ENCODE measurements at regions not wholly inside any gene's neighbourhood (a gene's known extent, or its start where the extent isn't known, plus 50 kb on each side); places are given as distances from the start of the nearest gene placed in this dataset.
"Not testable (repeated sequence)": the region's sequence is repeated elsewhere in the genome, so short reads cannot be mapped to it uniquely, and the experiment has no call there.

DNA sequence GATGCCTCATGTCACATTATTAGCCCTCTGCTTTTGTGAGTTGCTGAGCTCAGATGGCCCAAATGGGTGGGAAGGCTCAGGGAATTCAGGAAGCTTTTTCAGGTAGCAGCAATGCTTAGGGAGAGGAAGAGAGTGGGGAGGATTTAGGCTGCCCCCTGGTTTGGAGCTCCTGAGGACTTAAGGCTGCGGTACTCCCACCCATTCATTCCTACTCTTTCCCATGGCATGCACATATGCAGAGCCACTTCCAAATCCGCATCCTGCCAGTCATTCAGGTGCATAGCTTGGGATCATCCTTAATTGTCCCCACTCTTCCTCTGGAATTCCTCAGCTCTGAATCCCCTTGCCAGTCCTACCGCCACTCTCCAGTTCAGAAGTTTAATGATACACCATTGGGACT lies 343.1 kb upstream of the FRG2C start:
- ChIA-PET POLR2A (no interaction called here), CTCF (no interaction called here)
- intact Hi-C loops (cut with micrococcal nuclease), result no loop called here

DNA sequence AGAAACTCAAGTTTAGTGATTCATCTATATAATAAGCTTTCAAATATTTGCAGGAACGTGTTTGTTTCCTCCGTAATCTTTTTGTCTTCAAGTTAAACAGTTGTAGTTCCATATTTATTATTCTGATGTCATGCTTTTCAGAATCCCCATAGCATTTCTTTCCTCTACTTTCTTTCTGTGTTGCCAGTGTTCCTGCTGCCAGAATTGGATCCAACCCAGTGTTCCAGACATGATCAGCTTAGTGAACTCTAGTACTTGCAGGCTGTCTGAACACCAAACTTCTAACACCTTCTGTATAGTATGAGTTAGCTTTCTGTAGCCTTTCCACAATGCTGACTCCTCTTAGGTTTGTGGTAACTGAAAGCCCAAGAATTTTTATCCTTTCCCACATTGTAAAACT lies 340.2 kb upstream of the FRG2C start:
- H3K27me3 ChIP-seq (ENCODE audit: insufficient read depth, low read length), result peaks cover 17% of the 10 kb centered on the region; the same call in 1 of the 2 replicates
- POLR2A ChIA-PET; H3K27ac ChIP-seq (ENCODE audit: low read depth, low read length); H2AFZ ChIP-seq (ENCODE audit: low read depth, low read length, poor library complexity, severe bottlenecking); ATAC-seq; intact Hi-C loops (cut with micrococcal nuclease); H3K4me1 ChIP-seq (ENCODE audit: control insufficient read depth in 1 of 2, insufficient read depth in 2 of 2, low read length in 2 of 2); H3K9me2 ChIP-seq (ENCODE audit: insufficient read depth); BruUV-seq (replicated peaks); H3K79me2 ChIP-seq (ENCODE audit: insufficient read depth, low read length); H3K36me3 ChIP-seq (ENCODE audit: control insufficient read depth in 1 of 2, insufficient read depth in 2 of 2, low read length in 2 of 2); H3K9me3 ChIP-seq (ENCODE audit: control insufficient read depth in 1 of 2, insufficient read depth in 1 of 2, low read depth in 1 of 2, low read length in 2 of 2); CTCF ChIA-PET; H4K20me1 ChIP-seq (ENCODE audit: insufficient read depth); H3K9ac ChIP-seq (ENCODE audit: low read length); H3K4me3 ChIP-seq (replicated peaks in 1 of 2; ENCODE audit: low read depth in 1 of 2, low read length in 2 of 2); DNase-seq (ENCODE audit: low read depth, low spot score); RAD21 ChIA-PET (ENCODE audit: low non-redundant PET in 1 of 2, low total read pairs in 2 of 2, uncharacterized antibody in 2 of 2, unreplicated experiment in 2 of 2); H3K4me2 ChIP-seq (ENCODE audit: low read length): not testable (repeated sequence)

More for the DNA sequence above, 343.1 kb upstream of the FRG2C start:
- no peak overlapping the region for H3K9ac ChIP-seq (ENCODE audit: low read length)
- no TSS peak for BruUV-seq (replicated peaks)
- H2AFZ ChIP-seq (ENCODE audit: low read depth, low read length, poor library complexity, severe bottlenecking), result no peak overlapping the region
- no peaks in the 10 kb centered on the region for H3K4me1 ChIP-seq (ENCODE audit: control insufficient read depth in 1 of 2, insufficient read depth in 2 of 2, low read length in 2 of 2)
- TF ChIP-seq CBX3 (IDR thresholded peaks at IDR 0.05; ENCODE audit: low read depth), result no peak
- no peak for TF ChIP-seq SRF (IDR thresholded peaks at IDR 0.05; ENCODE audit: low read depth)
- TF ChIP-seq POLR2A (IDR thresholded peaks at IDR 0.05; ENCODE audit: borderline replicate concordance, extremely low read depth, insufficient read depth, insufficient read length), result no peak
- TF ChIP-seq, protein P1, sequence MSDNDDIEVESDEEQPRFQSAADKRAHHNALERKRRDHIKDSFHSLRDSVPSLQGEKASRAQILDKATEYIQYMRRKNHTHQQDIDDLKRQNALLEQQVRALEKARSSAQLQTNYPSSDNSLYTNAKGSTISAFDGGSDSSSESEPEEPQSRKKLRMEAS (IDR thresholded peaks at IDR 0.05), result no peak
- TF ChIP-seq RAD21 (IDR thresholded peaks at IDR 0.05; ENCODE audit: low read depth), result no peak
- TF ChIP-seq TCF7L2 (IDR thresholded peaks at IDR 0.05; ENCODE audit: borderline replicate concordance, extremely low read depth, insufficient read depth, insufficient read length), result no peak
- TF ChIP-seq JUND (IDR thresholded peaks at IDR 0.05), result no peak
- no peak for TF ChIP-seq ZFX (IDR thresholded peaks at IDR 0.05)
- no peak for TF ChIP-seq EGR1 (IDR thresholded peaks at IDR 0.05; ENCODE audit: low read depth)
- no peak for TF ChIP-seq CEBPB (IDR thresholded peaks at IDR 0.05; ENCODE audit: low read depth)
- no peak for TF ChIP-seq SIN3A (IDR thresholded peaks at IDR 0.05; ENCODE audit: low read depth)
- TF ChIP-seq, protein P2, sequence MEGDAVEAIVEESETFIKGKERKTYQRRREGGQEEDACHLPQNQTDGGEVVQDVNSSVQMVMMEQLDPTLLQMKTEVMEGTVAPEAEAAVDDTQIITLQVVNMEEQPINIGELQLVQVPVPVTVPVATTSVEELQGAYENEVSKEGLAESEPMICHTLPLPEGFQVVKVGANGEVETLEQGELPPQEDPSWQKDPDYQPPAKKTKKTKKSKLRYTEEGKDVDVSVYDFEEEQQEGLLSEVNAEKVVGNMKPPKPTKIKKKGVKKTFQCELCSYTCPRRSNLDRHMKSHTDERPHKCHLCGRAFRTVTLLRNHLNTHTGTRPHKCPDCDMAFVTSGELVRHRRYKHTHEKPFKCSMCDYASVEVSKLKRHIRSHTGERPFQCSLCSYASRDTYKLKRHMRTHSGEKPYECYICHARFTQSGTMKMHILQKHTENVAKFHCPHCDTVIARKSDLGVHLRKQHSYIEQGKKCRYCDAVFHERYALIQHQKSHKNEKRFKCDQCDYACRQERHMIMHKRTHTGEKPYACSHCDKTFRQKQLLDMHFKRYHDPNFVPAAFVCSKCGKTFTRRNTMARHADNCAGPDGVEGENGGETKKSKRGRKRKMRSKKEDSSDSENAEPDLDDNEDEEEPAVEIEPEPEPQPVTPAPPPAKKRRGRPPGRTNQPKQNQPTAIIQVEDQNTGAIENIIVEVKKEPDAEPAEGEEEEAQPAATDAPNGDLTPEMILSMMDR (IDR thresholded peaks at IDR 0.05 in 2 of 3, conservative IDR thresholded peaks at IDR 0.05 in 1 of 3; ENCODE audit: borderline replicate concordance in 1 of 3, insufficient read depth in 1 of 3, low read depth in 2 of 3, low read length in 2 of 3), result no peak
- no peak for TF ChIP-seq ZNF274 (IDR thresholded peaks at IDR 0.05; ENCODE audit: low read depth, low read length)
- TF ChIP-seq ELF1 (IDR thresholded peaks at IDR 0.05; ENCODE audit: borderline replicate concordance, low read depth), result no peak
- TF ChIP-seq POLR2AphosphoS5 (IDR thresholded peaks at IDR 0.05; ENCODE audit: low read depth, low read length), result no peak
- TF ChIP-seq, protein P3, sequence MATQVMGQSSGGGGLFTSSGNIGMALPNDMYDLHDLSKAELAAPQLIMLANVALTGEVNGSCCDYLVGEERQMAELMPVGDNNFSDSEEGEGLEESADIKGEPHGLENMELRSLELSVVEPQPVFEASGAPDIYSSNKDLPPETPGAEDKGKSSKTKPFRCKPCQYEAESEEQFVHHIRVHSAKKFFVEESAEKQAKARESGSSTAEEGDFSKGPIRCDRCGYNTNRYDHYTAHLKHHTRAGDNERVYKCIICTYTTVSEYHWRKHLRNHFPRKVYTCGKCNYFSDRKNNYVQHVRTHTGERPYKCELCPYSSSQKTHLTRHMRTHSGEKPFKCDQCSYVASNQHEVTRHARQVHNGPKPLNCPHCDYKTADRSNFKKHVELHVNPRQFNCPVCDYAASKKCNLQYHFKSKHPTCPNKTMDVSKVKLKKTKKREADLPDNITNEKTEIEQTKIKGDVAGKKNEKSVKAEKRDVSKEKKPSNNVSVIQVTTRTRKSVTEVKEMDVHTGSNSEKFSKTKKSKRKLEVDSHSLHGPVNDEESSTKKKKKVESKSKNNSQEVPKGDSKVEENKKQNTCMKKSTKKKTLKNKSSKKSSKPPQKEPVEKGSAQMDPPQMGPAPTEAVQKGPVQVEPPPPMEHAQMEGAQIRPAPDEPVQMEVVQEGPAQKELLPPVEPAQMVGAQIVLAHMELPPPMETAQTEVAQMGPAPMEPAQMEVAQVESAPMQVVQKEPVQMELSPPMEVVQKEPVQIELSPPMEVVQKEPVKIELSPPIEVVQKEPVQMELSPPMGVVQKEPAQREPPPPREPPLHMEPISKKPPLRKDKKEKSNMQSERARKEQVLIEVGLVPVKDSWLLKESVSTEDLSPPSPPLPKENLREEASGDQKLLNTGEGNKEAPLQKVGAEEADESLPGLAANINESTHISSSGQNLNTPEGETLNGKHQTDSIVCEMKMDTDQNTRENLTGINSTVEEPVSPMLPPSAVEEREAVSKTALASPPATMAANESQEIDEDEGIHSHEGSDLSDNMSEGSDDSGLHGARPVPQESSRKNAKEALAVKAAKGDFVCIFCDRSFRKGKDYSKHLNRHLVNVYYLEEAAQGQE (IDR thresholded peaks at IDR 0.05; ENCODE audit: low read depth), result no peak
- H3K4me3 ChIP-seq (replicated peaks in 1 of 2; ENCODE audit: low read depth in 1 of 2, low read length in 2 of 2), result no peak overlapping the region
- no peak for DNase-seq (ENCODE audit: low read depth, low spot score)
- peaks cover 24% of the 10 kb centered on the region for H3K27me3 ChIP-seq (ENCODE audit: insufficient read depth, low read length)
- H3K4me2 ChIP-seq (ENCODE audit: low read length), result no peak overlapping the region
- H3K36me3 ChIP-seq (ENCODE audit: control insufficient read depth in 1 of 2, insufficient read depth in 2 of 2, low read length in 2 of 2), result no peaks in the 10 kb centered on the region
- no peak for ATAC-seq
- H3K27ac ChIP-seq (ENCODE audit: low read depth, low read length), result no peak overlapping the region
- no peaks in the 10 kb centered on the region for H4K20me1 ChIP-seq (ENCODE audit: insufficient read depth)
- no peaks in the 10 kb centered on the region for H3K79me2 ChIP-seq (ENCODE audit: insufficient read depth, low read length)
- H3K9me2 ChIP-seq (ENCODE audit: insufficient read depth), result no peaks in the 10 kb centered on the region
- H3K9me3 ChIP-seq (ENCODE audit: control insufficient read depth in 1 of 2, insufficient read depth in 1 of 2, low read depth in 1 of 2, low read length in 2 of 2), result no peaks in the 10 kb centered on the region
- RAD21 ChIA-PET (ENCODE audit: low non-redundant PET in 1 of 2, low total read pairs in 2 of 2, uncharacterized antibody in 2 of 2, unreplicated experiment in 2 of 2), result no interaction called here

Measured in HCT116 (cell line).